Astrocyte (in vitro differentiated cells and primary cell): ENCODE measurements at regions not wholly inside any gene's neighbourhood (a gene's known extent, or its start where the extent isn't known, plus 50 kb on each side); places are given as distances from the start of the nearest gene placed in this dataset.

ENCODE experiments used
- EZH2 ChIP-seq: IDR thresholded peaks from 2 replicates; pipeline ENCODE4 v1.6.1; 2012; ENCODE audit warnings: mild to moderate bottlenecking, low read length, inconsistent platforms; ENCODE audit not compliant: insufficient read depth
- TF ChIP-seq, protein P1 (sequence below): IDR thresholded peaks from 2 replicates; pipeline ENCODE4 v1.5.1; 2011; ENCODE audit warnings: low read depth, mild to moderate bottlenecking, inconsistent platforms, low read length, moderate library complexity; ENCODE audit not compliant: insufficient read depth

DNA sequence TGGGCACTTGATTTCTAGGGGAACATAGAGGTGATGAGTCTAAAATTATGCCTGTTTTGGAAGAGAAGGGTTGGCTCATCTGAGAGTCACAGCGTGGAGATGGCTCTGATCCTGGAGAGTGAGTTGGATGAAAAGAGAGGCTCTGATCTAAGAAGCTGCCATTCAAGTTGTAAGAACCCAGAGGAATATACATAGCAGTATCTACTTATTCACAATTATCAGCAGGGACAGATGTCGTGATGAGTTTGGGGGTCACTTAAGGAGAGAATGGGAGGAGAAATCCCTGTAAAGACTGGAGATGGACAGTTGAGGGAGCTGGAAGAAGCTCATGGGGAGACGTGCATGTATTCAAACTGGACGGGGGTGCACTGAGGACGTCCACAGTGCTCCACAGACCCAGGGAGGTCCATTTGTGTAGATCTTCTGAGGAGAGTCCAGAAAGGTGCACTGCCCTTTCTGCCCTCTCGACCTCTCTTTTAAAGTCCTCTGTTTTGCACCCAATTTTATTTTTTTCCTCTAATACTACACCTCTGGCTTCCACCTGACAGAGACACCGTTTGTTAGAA lies 124.7 kb upstream of the SSTR4 start:
- TF ChIP-seq, protein P1, sequence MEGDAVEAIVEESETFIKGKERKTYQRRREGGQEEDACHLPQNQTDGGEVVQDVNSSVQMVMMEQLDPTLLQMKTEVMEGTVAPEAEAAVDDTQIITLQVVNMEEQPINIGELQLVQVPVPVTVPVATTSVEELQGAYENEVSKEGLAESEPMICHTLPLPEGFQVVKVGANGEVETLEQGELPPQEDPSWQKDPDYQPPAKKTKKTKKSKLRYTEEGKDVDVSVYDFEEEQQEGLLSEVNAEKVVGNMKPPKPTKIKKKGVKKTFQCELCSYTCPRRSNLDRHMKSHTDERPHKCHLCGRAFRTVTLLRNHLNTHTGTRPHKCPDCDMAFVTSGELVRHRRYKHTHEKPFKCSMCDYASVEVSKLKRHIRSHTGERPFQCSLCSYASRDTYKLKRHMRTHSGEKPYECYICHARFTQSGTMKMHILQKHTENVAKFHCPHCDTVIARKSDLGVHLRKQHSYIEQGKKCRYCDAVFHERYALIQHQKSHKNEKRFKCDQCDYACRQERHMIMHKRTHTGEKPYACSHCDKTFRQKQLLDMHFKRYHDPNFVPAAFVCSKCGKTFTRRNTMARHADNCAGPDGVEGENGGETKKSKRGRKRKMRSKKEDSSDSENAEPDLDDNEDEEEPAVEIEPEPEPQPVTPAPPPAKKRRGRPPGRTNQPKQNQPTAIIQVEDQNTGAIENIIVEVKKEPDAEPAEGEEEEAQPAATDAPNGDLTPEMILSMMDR = no peak
- no peak for TF ChIP-seq EZH2
